Kidney (tissue), 13 donors: ENCODE measurements at regions not wholly inside any gene's neighbourhood (a gene's known extent, or its start where the extent isn't known, plus 50 kb on each side); places are given as distances from the start of the nearest gene placed in this dataset.

ENCODE experiments used
- DNase-seq, 5 donors: peaks; one replicate each; pipeline ENCODE4 v3.0.0-alpha.2; 2013 to 2020
- FAIRE-seq: peaks from 2 replicates; lab custom pipeline; 2012; peaks lifted over from hg19 to GRCh38; lab: Jason Lieb, UNC
- H3K27ac ChIP-seq, 2 donors: one replicate each; pipeline ENCODE4 v1.7.0; 2013; ENCODE audit warnings: low read depth in 2 of 2, low read length in 2 of 2, inconsistent platforms in 1 of 2
- H3K27me3 ChIP-seq: one replicate; pipeline ENCODE4 v1.7.1; 2013; ENCODE audit warnings: low read length, inconsistent platforms; ENCODE audit not compliant: control insufficient read depth, insufficient read depth
- H3K36me3 ChIP-seq, 3 donors: one replicate each; pipeline versions ENCODE4 v1.7.0 to v1.7.1; 2013; ENCODE audit warnings: low read length in 3 of 3, control low read depth in 1 of 3, inconsistent platforms in 1 of 3; ENCODE audit not compliant: insufficient read depth in 3 of 3, control insufficient read depth in 2 of 3
- H3K4me1 ChIP-seq, 3 donors: one replicate each; pipeline versions ENCODE4 v1.7.0 to v1.7.1; 2013; ENCODE audit warnings: low read length in 3 of 3, inconsistent platforms in 1 of 3, low read depth in 1 of 3; ENCODE audit not compliant: control insufficient read depth in 2 of 3, insufficient read depth in 2 of 3
- H3K4me3 ChIP-seq, 3 donors: one replicate each; pipeline versions ENCODE4 v1.7.0 to v1.8.1; 2013; ENCODE audit warnings: low read length in 3 of 3, control low read depth in 1 of 3, inconsistent platforms in 1 of 3
- H3K9ac ChIP-seq, 3 donors: one replicate each; pipeline versions ENCODE4 v1.7.0 to v1.7.1; 2013; ENCODE audit warnings: low read length in 3 of 3, control low read depth in 1 of 3, inconsistent platforms in 1 of 3
- H3K9me3 ChIP-seq, 3 donors: one replicate each; pipeline versions ENCODE4 v1.7.0 to v1.7.1; 2013; ENCODE audit warnings: low read length in 3 of 3, control low read depth in 1 of 3, inconsistent platforms in 1 of 3; ENCODE audit not compliant: control insufficient read depth in 2 of 3, insufficient read depth in 1 of 3
- CTCF ChIP-seq: IDR thresholded peaks from 3 replicates; pipeline ENCODE4 v1.5.1; 2012; ENCODE audit warnings: mild to moderate bottlenecking, moderate library complexity, borderline replicate concordance; ENCODE audit not compliant: insufficient read depth; ENCODE audit errors: extremely low read depth
- intact Hi-C: fragments of 100-400 bp; cut with DNase I; formaldehyde crosslinking; loops from one replicate; pipeline ENCODE4 v1.11.1; 2022
- donor health status: control.
- donor health status: control.
- donor health status: control.
- donor health status: control.
- donor health status: control.
- donor health status: DM: yes; HTN: yes; CAD: no.
- donor health status: Normal renal cell carcinoma (clear cell type).

DNA sequence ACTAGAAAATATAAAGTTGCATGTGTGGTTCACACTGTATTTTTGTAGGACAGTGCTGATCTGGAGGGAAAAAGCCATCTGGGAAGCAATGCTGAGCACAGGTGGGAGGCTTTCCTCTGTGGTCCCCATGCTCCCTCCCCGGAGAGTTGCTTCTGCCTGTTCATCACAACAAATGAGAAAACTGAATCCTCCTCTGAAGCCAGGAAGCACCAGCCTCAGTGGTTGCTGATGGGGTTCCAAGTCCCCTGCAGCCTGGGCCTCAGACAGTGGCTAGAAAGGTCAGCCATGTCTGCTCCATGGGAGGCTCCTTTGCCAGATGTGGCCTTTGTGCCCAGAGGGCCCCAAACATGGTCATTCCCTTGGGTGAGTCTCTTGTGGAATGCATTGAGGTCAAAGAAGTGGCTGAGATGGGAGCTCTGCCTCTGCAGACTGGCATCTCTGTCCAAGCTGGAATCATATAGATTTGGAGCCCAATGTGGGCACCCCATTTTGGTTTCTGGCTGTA, 77.6 kb downstream of the C5orf15 start:
- H3K4me3 ChIP-seq, result no peak overlapping the region
- H3K27ac ChIP-seq, result no peak overlapping the region
- intact Hi-C loops, result no loop called here
- TF ChIP-seq CTCF, result no peak
- DNase-seq (no peak), FAIRE-seq (no peak)
- no peaks in the 10 kb centered on the region for H3K36me3 ChIP-seq
- no peaks in the 10 kb centered on the region for H3K4me1 ChIP-seq
- H3K9me3 ChIP-seq, result no peaks in the 10 kb centered on the region
- H3K27me3 ChIP-seq, result no peaks in the 10 kb centered on the region
- H3K9ac ChIP-seq, result no peak overlapping the region

DNA sequence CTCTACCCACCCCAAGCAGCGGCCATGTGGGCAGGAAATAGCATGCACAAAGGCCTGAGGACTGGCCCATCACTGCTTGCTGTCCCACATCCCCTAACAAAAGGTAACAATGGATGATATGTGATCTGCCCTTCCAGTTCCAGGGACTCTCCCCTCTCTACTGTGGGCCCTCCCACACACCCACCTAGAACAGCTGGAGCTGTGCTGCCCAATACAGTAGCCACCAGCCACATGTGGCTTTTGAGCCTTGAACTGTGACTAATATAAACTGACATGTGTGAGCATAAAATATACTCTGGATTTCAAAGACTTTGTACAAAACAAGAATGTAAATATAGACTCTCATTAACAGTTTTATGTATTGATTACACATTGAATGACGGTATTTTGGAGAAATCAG, 78.1 kb downstream of the C5orf15 start:
- no peak overlapping the region for H3K27ac ChIP-seq
- H3K4me1 ChIP-seq, result no peaks in the 10 kb centered on the region
- FAIRE-seq (no peak), DNase-seq (no peak)
- no peaks in the 10 kb centered on the region for H3K36me3 ChIP-seq
- no peak for TF ChIP-seq CTCF
- intact Hi-C loops, result no loop called here
- H3K4me3 ChIP-seq, result no peak overlapping the region
- no peaks in the 10 kb centered on the region for H3K27me3 ChIP-seq
- no peak overlapping the region for H3K9ac ChIP-seq
- H3K9me3 ChIP-seq, result no peaks in the 10 kb centered on the region

GRCh38 chr5:133889271-133889905, 79.0 kb downstream of the C5orf15 start:
- no peaks in the 10 kb centered on the region for H3K36me3 ChIP-seq
- H3K9ac ChIP-seq, result no peak overlapping the region
- no peak for TF ChIP-seq CTCF
- no peaks in the 10 kb centered on the region for H3K27me3 ChIP-seq
- no peaks in the 10 kb centered on the region for H3K9me3 ChIP-seq
- H3K4me3 ChIP-seq, result no peak overlapping the region
- intact Hi-C loops, result no loop called here
- H3K4me1 ChIP-seq, result peaks cover 0 to under 1% (median 0%) of the 10 kb centered on the region in 3 donors
- DNase-seq (no peak), FAIRE-seq (no peak)
- H3K27ac ChIP-seq, result no peak overlapping the region

DNA sequence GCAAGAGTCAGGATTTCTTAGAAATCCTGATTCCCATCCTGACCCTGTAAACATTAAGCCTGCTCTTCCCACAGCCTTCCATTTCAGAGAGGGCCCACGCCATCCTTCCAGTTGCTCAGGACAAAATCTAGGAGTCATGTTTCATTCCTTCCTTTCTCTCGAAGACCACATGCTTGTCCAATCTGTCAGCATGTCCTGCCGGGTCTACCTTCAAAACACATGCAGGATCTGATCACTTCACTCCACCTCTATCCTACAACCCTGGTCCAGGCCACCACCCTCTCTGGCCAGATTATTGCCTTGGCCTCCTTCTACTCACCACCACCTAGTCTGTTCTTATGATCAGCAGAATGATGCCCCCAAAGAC, 79.8 kb downstream of the C5orf15 start:
- intact Hi-C loops, result no loop called here
- DNase-seq, result no peak
- Histone ChIP-seq H3K9ac (no peak overlapping the region), H3K36me3 (no peaks in the 10 kb centered on the region), H3K4me1 (peaks cover 0 to 4% (median 0%) of the 10 kb centered on the region in 3 donors), H3K27ac (no peak overlapping the region), H3K9me3 (no peaks in the 10 kb centered on the region), H3K4me3 (no peak overlapping the region), H3K27me3 (no peaks in the 10 kb centered on the region)
- TF ChIP-seq CTCF, result no peak
- FAIRE-seq, result no peak
